ENCODE measurements at regions not wholly inside any gene's neighbourhood (a gene's known extent, or its start where the extent isn't known, plus 50 kb on each side); places are given as distances from the start of the nearest gene placed in this dataset.

- DNase-seq, result no peak
Observed at GRCh38 chr13:106690779-106691178, 122.8 kb upstream of the ARGLU1 start.

GRCh38 chr13:106689906-106690305 is 122.0 kb upstream of the ARGLU1 start:
- no peak for DNase-seq

- no peak for DNase-seq
Observed at GRCh38 chr13:106688940-106689339, 121.0 kb upstream of the ARGLU1 start.

GRCh38 chr13:106686163-106686562 is 118.2 kb upstream of the ARGLU1 start:
- no peak for DNase-seq

- no peak for DNase-seq
Observed at GRCh38 chr13:106685143-106685542, 117.2 kb upstream of the ARGLU1 start.

GRCh38 chr13:106683918-106684317 is 116.0 kb upstream of the ARGLU1 start:
- DNase-seq, result no peak

- no peak for DNase-seq
Observed at GRCh38 chr13:106683179-106683578, 115.2 kb upstream of the ARGLU1 start.

GRCh38 chr13:106681997-106682396 is 114.1 kb upstream of the ARGLU1 start:
- no peak for DNase-seq

GRCh38 chr13:106681536-106681935 is 113.6 kb upstream of the ARGLU1 start:
- DNase-seq, result no peak

- peak; percentile 47 for DNase-seq
Observed at GRCh38 chr13:106680796-106681472, 113.0 kb upstream of the ARGLU1 start.

- no peak for DNase-seq
Observed at GRCh38 chr13:106678646-106679418, 110.9 kb upstream of the ARGLU1 start.

- DNase-seq, result no peak
Observed at GRCh38 chr13:106675311-106675710, 107.4 kb upstream of the ARGLU1 start.

- DNase-seq, result no peak
Observed at GRCh38 chr13:106660746-106661625, 93.0 kb upstream of the ARGLU1 start.

- no peak for DNase-seq
Observed at GRCh38 chr13:106657104-106657503, 89.2 kb upstream of the ARGLU1 start.

- no peak for DNase-seq
Observed at GRCh38 chr13:106656186-106656585, 88.2 kb upstream of the ARGLU1 start.

- DNase-seq, result no peak
Observed at GRCh38 chr13:106651442-106651841, 83.5 kb upstream of the ARGLU1 start.

GRCh38 chr13:106650690-106651205 is 82.8 kb upstream of the ARGLU1 start:
- DNase-seq, result no peak

- no peak for DNase-seq
Observed at GRCh38 chr13:106649495-106649894, 81.6 kb upstream of the ARGLU1 start.

- DNase-seq, result no peak
Observed at GRCh38 chr13:106640515-106640914, 72.6 kb upstream of the ARGLU1 start.

- DNase-seq, result no peak
Observed at GRCh38 chr13:106637519-106637918, 69.6 kb upstream of the ARGLU1 start.

GRCh38 chr13:106636492-106636891 is 68.6 kb upstream of the ARGLU1 start:
- no peak for DNase-seq

- no peak for DNase-seq
Observed at GRCh38 chr13:106635616-106636015, 67.7 kb upstream of the ARGLU1 start.

- no peak for DNase-seq
Observed at GRCh38 chr13:106633321-106633720, 65.4 kb upstream of the ARGLU1 start.
